LNCaP clone FGC (cell line): ENCODE measurements at regions not wholly inside any gene's neighbourhood (a gene's known extent, or its start where the extent isn't known, plus 50 kb on each side); places are given as distances from the start of the nearest gene placed in this dataset.

Experiments used
- DNase-seq: peaks from one replicate; pipeline ENCODE4 v3.0.0-alpha.2; 2011; ENCODE audit warnings: low read depth
- H3K4me3 ChIP-seq: 2 replicates; pipeline ENCODE4 v1.5.1; 2011; ENCODE audit warnings: mild to moderate bottlenecking, low read depth, low read length, control low read depth
- TF ChIP-seq, protein P1 (sequence below): IDR thresholded peaks from 2 replicates; pipeline ENCODE4 v1.5.1; 2012; ENCODE audit warnings: mild to moderate bottlenecking; ENCODE audit not compliant: control insufficient read depth, insufficient read depth; ENCODE audit errors: extremely low read depth

DNA sequence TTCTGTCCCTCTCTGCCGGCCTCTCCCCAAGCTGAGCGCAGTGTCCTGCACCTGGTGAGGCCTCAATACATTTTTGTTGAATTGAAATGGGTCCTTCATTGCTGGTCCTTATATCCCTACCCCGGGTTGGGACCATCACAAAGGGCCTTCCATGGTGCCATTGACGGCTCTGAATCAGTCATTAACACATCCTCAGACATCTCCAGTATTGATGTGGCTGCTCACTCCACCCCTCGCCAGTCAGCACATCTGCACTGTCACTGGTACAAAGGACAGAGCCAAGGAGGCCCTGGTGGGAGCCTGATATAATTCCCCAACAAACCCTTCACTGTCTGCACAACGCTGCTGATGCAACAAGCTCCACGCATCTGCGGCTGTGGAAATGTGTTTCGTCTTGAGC is 191.6 kb upstream of the TOPAZ1 start:
- H3K4me3 ChIP-seq, result no peak overlapping the region
- TF ChIP-seq, protein P1, sequence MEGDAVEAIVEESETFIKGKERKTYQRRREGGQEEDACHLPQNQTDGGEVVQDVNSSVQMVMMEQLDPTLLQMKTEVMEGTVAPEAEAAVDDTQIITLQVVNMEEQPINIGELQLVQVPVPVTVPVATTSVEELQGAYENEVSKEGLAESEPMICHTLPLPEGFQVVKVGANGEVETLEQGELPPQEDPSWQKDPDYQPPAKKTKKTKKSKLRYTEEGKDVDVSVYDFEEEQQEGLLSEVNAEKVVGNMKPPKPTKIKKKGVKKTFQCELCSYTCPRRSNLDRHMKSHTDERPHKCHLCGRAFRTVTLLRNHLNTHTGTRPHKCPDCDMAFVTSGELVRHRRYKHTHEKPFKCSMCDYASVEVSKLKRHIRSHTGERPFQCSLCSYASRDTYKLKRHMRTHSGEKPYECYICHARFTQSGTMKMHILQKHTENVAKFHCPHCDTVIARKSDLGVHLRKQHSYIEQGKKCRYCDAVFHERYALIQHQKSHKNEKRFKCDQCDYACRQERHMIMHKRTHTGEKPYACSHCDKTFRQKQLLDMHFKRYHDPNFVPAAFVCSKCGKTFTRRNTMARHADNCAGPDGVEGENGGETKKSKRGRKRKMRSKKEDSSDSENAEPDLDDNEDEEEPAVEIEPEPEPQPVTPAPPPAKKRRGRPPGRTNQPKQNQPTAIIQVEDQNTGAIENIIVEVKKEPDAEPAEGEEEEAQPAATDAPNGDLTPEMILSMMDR, result no peak
- DNase-seq, result no peak

DNA sequence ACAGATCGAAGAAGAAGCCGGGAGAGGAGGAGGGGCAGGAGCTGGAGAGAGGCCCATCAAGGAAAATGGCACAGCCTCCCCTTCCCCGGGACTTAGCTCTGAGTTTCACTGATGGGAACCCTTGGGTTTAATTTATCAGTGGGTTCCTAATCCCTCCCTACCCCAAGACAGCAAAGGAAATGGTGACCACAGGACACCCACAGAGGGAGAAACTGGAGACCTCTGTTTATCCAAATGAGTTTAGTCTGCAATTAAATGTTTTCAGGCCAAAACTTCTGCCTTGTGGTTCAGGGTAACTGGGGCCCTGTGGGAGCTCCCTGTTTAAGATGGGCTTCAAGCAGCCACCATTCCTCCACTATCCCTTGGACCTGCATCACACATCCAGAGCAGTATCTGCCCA is 190.8 kb upstream of the TOPAZ1 start:
- no peak overlapping the region for H3K4me3 ChIP-seq
- TF ChIP-seq, protein P1, result no peak
- DNase-seq, result no peak

- no peak overlapping the region for H3K4me3 ChIP-seq
- DNase-seq, result no peak
- TF ChIP-seq, protein P1, result no peak
Measured at GRCh38 chr3:44055951-44056350, 185.7 kb upstream of the TOPAZ1 start.

GRCh38 chr3:44056446-44057240 is 185.0 kb upstream of the TOPAZ1 start:
- DNase-seq, result no peak

DNA sequence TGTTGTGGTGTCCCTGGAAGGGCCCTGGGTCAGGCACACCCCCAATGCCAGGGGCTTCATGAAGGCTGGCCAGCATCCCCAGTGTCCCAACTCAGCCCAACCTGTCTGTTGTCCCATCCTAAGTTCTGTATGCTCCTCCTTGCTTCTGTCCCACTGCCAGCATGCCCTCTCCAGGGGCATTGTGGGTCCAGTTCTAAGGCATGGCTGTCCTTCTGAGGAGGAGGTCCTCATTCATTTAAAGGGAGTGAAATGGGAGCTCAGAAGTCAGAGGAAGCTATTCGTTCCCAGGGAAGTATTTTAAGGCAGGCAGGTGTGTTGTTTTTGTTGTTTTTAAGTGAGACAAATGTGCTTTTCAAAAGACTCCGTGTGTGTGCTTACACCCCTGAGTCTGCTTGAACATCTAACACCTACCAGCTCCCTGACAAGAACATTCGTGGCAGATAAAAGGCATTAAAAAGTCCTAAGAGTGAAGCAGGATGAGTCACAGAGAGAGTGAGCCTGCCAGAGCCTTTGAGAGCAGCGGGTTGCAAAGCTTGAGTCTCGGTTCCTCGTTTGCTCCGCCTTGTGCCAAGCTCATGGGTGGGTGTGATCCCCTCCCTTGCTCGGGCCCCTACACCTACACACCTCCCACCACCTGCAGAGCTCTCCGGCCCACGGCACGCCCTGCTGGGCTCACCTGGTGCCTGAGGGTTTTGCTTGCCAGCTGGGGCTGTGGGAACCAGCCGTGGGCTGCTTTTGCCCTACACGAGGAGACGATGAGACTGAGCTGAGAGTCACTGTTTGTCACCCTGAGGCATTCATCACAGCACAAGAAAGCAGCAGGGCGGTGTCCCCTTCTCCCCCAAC is 183.4 kb upstream of the TOPAZ1 start:
- DNase-seq, result no peak
- TF ChIP-seq, protein P1, result no peak
- H3K4me3 ChIP-seq, result no peak overlapping the region

More at GRCh38 chr3:44056446-44057240, 185.0 kb upstream of the TOPAZ1 start:
- TF ChIP-seq, protein P1, result no peak
- H3K4me3 ChIP-seq, result no peak overlapping the region

GRCh38 chr3:44058868-44059203 is 182.8 kb upstream of the TOPAZ1 start:
- H3K4me3 ChIP-seq, result no peak overlapping the region
- TF ChIP-seq, protein P1, result no peak

More at GRCh38 chr3:44058868-44059203, 182.8 kb upstream of the TOPAZ1 start:
- no peak for DNase-seq
